GM10847 (cell line): ENCODE measurements at regions not wholly inside any gene's neighbourhood (a gene's known extent, or its start where the extent isn't known, plus 50 kb on each side); places are given as distances from the start of the nearest gene placed in this dataset.

ENCODE experiments used
- POLR2A ChIP-seq: IDR thresholded peaks from 2 replicates; pipeline ENCODE4 v1.6.1; 2011; ENCODE audit not compliant: insufficient read length; ENCODE audit errors: extremely low read depth

DNA sequence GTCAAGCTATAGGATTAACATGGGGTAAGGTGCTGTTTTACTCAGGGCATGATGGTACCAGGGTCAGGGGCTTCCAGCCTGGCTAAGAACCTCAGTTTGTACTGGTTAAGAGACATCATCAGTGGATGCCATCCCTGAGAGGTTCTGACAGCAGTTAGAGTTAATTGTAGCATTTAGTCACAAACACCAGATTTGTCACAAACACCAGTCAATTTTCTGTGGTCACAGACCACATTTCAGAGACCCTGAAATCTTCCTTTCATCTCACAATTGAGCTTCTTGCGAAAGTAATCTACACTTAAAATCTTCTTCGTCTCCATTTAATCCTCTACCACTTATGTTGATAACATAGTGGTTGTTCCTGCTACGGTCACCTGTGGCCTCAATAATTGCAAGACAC lies 143.0 kb upstream of the EGLN3 start:
- no peak for TF ChIP-seq POLR2A

DNA sequence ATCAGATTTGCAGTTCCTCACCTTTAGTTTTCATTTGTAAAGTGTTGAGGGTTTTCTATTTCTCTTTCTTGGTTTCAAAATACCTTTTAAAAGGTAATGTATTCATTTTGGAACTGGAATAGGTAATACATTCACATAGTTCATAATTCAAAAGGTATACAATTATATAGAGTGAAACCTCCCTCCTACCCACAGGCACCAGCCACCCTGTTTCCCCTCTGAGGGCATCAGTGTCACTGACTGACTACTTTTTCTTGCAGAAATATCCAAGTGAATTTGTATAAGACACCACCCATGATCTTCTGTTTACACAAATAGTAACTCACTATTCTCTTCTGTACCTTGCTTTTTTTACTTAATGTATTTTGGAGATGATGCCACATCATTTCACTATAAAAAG lies 139.6 kb upstream of the EGLN3 start:
- TF ChIP-seq POLR2A: no peak

DNA sequence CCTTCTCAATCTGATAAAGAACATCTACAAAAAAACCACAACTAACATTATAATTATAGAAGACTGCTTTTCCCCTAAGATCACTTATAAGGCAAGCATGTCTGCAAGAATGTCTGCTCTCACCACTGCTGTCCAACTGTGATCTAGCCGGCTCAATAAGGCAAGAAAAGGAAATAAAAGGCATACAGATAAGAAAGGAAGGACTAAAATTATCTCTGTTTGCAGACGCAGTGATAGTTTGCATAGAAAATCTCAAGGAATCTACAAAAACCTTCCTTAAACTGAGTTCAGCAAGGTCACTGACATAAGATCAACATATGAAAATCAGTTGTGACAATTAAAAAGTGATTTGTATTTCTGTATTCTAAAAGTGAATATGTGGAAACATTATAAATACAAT lies 138.0 kb upstream of the EGLN3 start:
- no peak for TF ChIP-seq POLR2A

GRCh38 chr14:34087571-34087970 lies 136.7 kb upstream of the EGLN3 start:
- no peak for TF ChIP-seq POLR2A

- TF ChIP-seq POLR2A: no peak
Measured at GRCh38 chr14:34086223-34086757, 135.4 kb upstream of the EGLN3 start.

DNA sequence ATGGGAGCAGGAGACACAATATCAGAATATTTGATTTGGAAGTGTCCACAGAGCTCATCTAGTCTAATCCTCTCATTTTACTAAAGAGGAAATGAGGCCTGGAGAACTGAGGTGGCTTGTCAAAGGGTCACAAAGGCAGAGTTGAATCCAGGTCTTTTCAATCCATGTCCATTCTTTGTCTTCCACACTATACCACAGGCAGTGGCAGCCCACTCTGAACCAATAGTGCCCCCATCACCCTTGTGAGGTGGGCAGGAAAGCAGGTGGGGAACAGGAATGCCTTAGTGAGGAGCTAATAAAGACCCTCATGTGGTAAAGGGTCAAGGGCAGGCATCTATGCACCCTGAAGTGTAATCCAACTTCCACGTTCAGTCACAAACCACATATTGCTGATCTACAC lies 134.8 kb upstream of the EGLN3 start:
- TF ChIP-seq POLR2A: no peak

DNA sequence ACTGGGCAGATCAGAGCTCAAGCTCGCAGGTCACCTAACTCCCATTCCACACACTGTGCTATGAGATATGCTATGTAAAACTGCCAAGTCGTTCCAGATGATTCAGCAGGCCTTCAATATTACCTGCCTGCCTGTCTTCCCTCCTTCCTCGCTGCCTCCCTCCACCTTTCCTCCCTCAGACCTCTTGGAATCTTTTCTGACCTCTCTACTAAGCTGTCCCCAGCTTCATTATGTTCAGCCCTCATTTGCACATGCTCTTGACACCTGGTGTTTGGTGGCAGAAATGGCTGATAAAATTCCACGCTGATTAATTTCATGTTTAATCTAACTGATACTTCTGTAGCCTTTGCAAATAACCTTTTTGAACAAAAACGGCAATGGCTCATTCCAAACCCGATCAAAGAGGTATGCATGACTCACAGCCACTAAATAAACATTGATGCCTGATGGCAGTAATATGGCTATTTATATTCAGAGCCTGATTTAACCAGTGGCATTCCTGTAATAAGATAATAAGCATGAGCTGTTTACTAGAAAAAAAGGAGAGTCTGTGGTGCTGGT lies 130.8 kb upstream of the EGLN3 start:
- no peak for TF ChIP-seq POLR2A

- TF ChIP-seq POLR2A: no peak
Measured at GRCh38 chr14:34081101-34081575, 130.3 kb upstream of the EGLN3 start.

DNA sequence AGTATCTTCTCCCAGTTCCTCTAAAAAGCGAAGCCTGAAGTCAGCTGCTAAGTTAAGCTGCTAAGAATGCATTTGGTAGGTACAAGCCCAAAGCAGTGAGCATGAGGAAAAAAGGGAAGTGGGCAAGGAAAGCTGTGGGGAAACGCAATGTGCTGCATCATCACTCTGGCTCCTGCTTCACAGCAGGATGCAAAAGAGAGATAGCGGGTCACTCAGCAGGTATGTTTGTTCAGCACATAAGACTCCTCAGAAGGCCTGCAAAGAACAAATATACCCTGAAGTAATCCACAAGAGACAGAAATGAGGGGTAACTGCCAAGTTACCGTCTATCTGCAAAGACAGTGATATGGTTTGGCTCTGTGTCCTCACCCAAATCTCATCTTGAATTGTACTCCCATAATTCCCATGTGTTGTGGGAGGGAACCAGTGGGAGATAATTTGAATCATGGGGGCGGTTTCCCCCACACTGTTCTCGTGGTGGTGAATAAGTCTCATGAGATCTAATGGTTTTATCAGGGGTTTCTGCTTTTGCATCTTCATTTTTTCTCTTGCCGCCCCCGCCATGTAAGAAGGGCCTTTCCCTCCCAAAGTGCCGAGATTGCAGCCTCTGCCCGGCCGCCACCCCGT lies 127.4 kb upstream of the EGLN3 start:
- TF ChIP-seq POLR2A: no peak

DNA sequence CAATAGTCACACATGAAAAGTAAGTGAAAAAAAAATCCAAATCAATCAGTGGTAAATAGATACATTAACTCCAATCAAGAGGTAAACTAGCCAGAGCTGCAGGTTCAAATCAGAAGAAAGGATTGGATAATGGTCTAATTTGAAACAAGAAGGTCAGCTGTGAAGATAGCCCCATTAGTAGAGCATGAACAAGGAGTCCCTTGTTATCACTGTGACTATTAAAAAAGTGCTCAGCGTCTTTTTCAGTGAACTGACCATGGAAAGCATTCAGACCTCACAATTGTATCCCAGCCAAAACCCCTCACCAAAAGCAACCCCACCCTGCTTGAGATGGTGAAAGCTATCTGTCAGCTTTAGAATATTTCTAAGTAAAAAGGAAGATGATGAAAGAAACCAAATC lies 125.0 kb upstream of the EGLN3 start:
- TF ChIP-seq POLR2A: no peak

GRCh38 chr14:34075042-34075744 lies 124.3 kb upstream of the EGLN3 start:
- no peak for TF ChIP-seq POLR2A

DNA sequence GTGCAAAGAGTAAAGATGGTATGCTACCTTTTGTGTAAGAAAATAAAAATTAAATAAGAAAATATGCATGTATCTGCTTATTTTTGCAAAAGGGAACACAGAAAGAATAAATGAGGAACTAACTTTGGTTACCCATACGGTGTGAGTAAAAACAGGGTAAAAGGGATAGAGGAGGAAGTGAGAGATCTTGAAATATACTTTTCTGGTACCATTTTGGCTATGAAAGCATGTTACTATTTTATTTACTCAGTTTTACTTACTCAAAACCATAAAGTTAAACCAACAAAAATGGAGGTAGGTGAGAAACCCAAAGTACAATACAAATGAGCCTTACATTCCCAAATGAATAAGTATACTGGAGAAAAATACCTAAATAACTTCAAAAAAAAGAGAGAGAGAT lies 122.0 kb upstream of the EGLN3 start:
- no peak for TF ChIP-seq POLR2A

DNA sequence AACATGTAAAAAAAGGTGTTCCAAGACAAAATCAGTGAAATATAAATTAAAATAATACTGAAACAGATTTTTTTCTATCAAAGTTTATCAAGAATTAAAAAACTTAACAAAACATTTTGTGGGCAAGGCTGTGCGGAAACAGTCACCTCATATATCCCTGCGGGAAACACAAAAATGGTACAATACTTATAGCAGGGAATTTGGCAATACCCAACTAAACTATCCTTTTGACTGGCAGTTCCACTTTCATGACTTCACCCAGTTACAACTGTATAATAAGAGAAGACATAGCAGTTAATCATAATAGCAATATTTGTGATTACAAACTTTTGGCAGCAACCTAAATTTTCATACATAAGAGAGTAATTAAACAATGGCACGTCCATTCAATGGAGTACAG lies 121.5 kb upstream of the EGLN3 start:
- no peak for TF ChIP-seq POLR2A

GRCh38 chr14:34070917-34071407 lies 120.1 kb upstream of the EGLN3 start:
- TF ChIP-seq POLR2A: no peak

- TF ChIP-seq POLR2A: no peak
Measured at GRCh38 chr14:34069854-34070582, 119.1 kb upstream of the EGLN3 start.
